Osteoblast (primary cell): ENCODE measurements at regions not wholly inside any gene's neighbourhood (a gene's known extent, or its start where the extent isn't known, plus 50 kb on each side); places are given as distances from the start of the nearest gene placed in this dataset.

Experiments
- DNase-seq: peaks from one replicate; pipeline ENCODE4 v3.0.0; 2011; ENCODE audit warnings: low spot score, mixed read lengths; ENCODE audit not compliant: insufficient read length; ENCODE audit errors: missing footprints
- H2AFZ ChIP-seq: 2 replicates; pipeline ENCODE4 v1.6.0; 2011; ENCODE audit warnings: mild to moderate bottlenecking, low read length
- H3K27ac ChIP-seq: 2 replicates; pipeline ENCODE4 v1.5.1; 2011; ENCODE audit warnings: mild to moderate bottlenecking, low read depth, low read length, moderate library complexity
- H3K27me3 ChIP-seq: 2 replicates; pipeline ENCODE4 v1.6.0; 2012; ENCODE audit warnings: mild to moderate bottlenecking, control low read depth, inconsistent platforms, low read length, moderate library complexity; ENCODE audit not compliant: insufficient read depth
- H3K36me3 ChIP-seq: 2 replicates; pipeline ENCODE4 v1.5.1; 2011; ENCODE audit warnings: mild to moderate bottlenecking, low read length, control low read depth, moderate library complexity; ENCODE audit not compliant: insufficient read depth
- H3K4me1 ChIP-seq: 2 replicates; pipeline ENCODE4 v1.5.1; 2011; ENCODE audit warnings: mild to moderate bottlenecking, low read length, control low read depth, moderate library complexity; ENCODE audit not compliant: insufficient read depth
- H3K4me2 ChIP-seq: 2 replicates; pipeline ENCODE4 v1.6.0; 2011; ENCODE audit warnings: mild to moderate bottlenecking, low read length; ENCODE audit not compliant: insufficient read depth
- H3K4me3 ChIP-seq: fragments of 200-600 bp; sonication (generic); 3 replicates; pipeline ENCODE4 v1.5.1; 2012; ENCODE audit warnings: mild to moderate bottlenecking, low read length, inconsistent platforms; ENCODE audit not compliant: insufficient read depth
- H3K79me2 ChIP-seq: 2 replicates; pipeline ENCODE4 v1.6.0; 2012; ENCODE audit warnings: mild to moderate bottlenecking, low read length, control low read depth, inconsistent platforms; ENCODE audit not compliant: insufficient read depth
- H3K9me3 ChIP-seq: 2 replicates; pipeline ENCODE4 v1.5.1; 2011; ENCODE audit warnings: low read depth, low read length, control low read depth
- H4K20me1 ChIP-seq: 2 replicates; pipeline ENCODE4 v1.6.0; 2012; ENCODE audit warnings: mild to moderate bottlenecking, low read length, control low read depth; ENCODE audit not compliant: insufficient read depth
- TF ChIP-seq, protein P1 (sequence below): IDR thresholded peaks from 2 replicates; pipeline ENCODE4 v1.5.1; 2011; ENCODE audit warnings: mild to moderate bottlenecking, low read depth, low read length, moderate library complexity; ENCODE audit errors: extremely low read depth

DNA sequence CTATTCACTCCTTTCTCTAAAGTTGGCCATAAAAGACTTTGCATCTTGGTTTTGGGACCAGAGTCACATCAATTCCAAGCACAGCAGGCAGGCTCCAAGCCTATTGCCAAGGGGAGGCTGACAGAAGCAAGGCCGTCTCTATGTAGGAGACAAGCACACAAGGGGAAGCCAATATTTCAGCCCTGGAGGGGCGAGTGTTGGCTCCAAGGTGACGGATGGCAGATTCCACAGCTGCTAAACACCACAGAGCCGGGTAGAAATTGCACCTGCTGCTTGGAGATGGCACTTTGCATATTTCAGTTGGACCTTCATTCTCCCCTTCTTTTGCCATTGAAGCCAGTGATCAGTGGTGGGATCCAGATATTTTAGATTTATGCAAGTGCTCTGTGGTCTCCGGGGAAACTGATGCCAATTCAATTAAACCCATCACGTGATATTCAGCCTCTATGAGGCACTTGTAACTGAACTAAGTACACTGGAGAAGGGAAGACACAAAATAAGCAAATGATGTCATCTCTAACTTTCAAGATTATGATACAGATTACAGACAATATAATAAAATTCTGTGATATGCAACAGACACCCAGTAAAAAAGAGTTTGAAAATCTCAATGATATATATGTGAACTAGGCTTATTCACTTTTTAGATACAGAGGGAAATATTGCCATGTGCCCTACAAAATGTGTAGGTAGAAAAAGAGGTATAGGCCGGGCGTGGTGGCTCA, 102.8 kb upstream of the GREM2 start:
- Histone ChIP-seq H4K20me1 (no peaks in the 10 kb centered on the region), H3K27me3 (no peaks in the 10 kb centered on the region), H3K79me2 (no peaks in the 10 kb centered on the region), H3K36me3 (no peaks in the 10 kb centered on the region), H2AFZ (no peak overlapping the region), H3K9me3 (no peaks in the 10 kb centered on the region), H3K4me2 (no peak overlapping the region), H3K4me3 (no peak overlapping the region), H3K4me1 (no peaks in the 10 kb centered on the region), H3K27ac (no peak overlapping the region)
- no peak for DNase-seq
- TF ChIP-seq, protein P1, sequence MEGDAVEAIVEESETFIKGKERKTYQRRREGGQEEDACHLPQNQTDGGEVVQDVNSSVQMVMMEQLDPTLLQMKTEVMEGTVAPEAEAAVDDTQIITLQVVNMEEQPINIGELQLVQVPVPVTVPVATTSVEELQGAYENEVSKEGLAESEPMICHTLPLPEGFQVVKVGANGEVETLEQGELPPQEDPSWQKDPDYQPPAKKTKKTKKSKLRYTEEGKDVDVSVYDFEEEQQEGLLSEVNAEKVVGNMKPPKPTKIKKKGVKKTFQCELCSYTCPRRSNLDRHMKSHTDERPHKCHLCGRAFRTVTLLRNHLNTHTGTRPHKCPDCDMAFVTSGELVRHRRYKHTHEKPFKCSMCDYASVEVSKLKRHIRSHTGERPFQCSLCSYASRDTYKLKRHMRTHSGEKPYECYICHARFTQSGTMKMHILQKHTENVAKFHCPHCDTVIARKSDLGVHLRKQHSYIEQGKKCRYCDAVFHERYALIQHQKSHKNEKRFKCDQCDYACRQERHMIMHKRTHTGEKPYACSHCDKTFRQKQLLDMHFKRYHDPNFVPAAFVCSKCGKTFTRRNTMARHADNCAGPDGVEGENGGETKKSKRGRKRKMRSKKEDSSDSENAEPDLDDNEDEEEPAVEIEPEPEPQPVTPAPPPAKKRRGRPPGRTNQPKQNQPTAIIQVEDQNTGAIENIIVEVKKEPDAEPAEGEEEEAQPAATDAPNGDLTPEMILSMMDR = no peak

DNA sequence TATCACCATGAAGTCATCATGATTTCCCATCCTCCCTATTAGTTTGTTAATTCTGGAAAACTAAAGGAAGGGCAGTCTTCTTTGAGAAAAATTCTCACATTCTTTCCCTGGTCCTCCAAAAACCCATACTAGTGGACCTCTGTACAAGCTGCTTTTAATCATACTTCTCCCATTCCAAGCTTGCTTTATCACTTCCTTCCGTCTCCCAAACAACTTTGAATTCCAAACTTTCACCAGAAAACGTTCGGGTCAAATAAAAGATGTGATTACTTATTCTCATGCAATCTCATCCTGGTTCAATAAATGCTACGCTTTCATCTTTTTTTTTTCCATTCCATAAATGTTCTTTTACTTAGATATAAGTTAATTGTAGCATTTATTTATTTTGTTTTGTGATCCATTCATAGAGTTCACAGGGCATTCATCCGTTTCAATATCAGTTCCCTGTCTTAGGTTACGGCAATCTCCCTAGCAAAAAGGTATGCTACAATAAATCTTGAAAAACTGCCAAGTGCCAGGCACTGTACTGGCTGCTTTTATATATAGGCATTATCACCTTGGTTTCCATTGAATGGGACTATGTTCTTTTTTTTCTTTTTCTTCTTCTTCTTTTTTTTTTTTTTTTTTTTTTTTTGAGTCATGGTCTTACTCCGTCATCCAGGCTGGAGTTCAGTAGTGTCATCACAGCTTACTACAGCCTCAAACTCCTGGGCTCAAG, 100.2 kb upstream of the GREM2 start:
- no peak for DNase-seq

DNA sequence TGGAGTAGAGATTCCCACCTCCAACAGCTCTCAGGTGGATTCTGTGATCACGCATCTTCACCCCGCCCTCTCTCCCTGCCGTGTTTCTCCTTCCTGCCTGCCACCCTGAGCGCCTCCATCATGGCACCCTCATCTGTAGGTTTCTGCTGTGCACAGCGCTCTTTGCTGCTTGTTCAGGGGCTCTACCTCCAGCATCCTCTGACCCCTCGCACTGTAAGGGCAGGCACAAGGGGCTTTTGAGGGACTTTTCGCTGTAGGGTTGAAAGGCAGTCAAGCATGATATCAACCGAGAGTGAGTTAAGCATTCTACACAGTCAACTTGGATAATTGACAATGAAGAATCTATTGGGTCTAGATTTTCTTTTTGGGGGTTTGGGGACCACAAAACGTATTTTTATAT, 99.1 kb upstream of the GREM2 start:
- Histone ChIP-seq H3K4me2 (no peak overlapping the region), H2AFZ (no peak overlapping the region), H3K4me1 (peaks cover 9% of the 10 kb centered on the region), H3K79me2 (no peaks in the 10 kb centered on the region), H3K27ac (no peak overlapping the region), H3K9me3 (no peaks in the 10 kb centered on the region), H3K4me3 (no peak overlapping the region), H4K20me1 (no peaks in the 10 kb centered on the region), H3K36me3 (no peaks in the 10 kb centered on the region), H3K27me3 (no peaks in the 10 kb centered on the region)
- DNase-seq = no peak
- TF ChIP-seq, protein P1 = no peak

More for the DNA sequence above, 100.2 kb upstream of the GREM2 start:
- H4K20me1 ChIP-seq = no peaks in the 10 kb centered on the region
- peak overlapping the region; percentile 6 for H2AFZ ChIP-seq
- H3K27ac ChIP-seq = no peak overlapping the region
- peak overlapping the region; percentile 28 for H3K4me2 ChIP-seq
- TF ChIP-seq, protein P1 = no peak
- H3K4me1 ChIP-seq = no peaks in the 10 kb centered on the region
- no peaks in the 10 kb centered on the region for H3K36me3 ChIP-seq
- no peaks in the 10 kb centered on the region for H3K79me2 ChIP-seq
- no peaks in the 10 kb centered on the region for H3K27me3 ChIP-seq
- H3K4me3 ChIP-seq = no peak overlapping the region
- no peaks in the 10 kb centered on the region for H3K9me3 ChIP-seq

DNA sequence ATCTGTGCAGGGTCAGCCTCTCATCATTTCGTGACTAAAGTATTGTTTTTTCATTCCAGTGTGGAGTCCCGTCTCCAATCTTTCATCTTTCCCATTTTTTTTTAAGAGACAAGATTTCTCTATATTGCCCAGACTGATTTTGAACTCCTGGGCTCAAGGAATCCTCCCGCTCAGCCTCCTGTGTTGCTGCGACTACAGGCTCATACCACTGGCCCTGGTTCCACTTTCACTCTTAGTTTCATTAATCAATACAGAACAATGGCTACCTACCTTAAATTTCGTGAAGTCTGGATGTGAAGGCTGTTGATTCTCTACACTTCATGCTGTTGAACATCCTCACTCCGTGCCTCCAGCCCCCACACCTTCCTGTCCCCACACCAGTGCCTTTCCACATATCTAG, 97.7 kb upstream of the GREM2 start:
- Histone ChIP-seq H3K4me3 (no peak overlapping the region), H3K4me2 (peak overlapping the region; percentile 48)

More for the DNA sequence above, 97.7 kb upstream of the GREM2 start:
- H3K9me3 ChIP-seq = no peaks in the 10 kb centered on the region
- peak; percentile 38 for DNase-seq
- H3K27ac ChIP-seq = no peak overlapping the region
- H3K79me2 ChIP-seq = no peaks in the 10 kb centered on the region
- TF ChIP-seq, protein P1 = no peak
- H2AFZ ChIP-seq = peak overlapping the region; percentile 27
- no peaks in the 10 kb centered on the region for H4K20me1 ChIP-seq
- H3K27me3 ChIP-seq = no peaks in the 10 kb centered on the region
- H3K36me3 ChIP-seq = no peaks in the 10 kb centered on the region
- peaks cover 18% of the 10 kb centered on the region for H3K4me1 ChIP-seq
